GM12878 (cell line): ENCODE measurements at regions not wholly inside any gene's neighbourhood (a gene's known extent, or its start where the extent isn't known, plus 50 kb on each side); places are given as distances from the start of the nearest gene placed in this dataset.

ENCODE experiments used
- ATAC-seq: fragments of 200-7000 bp; cut with Tn5 transposase; 3 replicates; pipeline ENCODE4 v1.9.1; 2020; ENCODE audit warnings: mild to moderate bottlenecking, moderate library complexity
- BruUV-seq: library from RNA; stranded (reverse); fragments of 400-500 nt; replicated peaks from 2 replicates; lab custom pipeline; 2021; lab: Mats Ljungman, UMichigan
- CTCF ChIA-PET: fragments of 300-600 bp; sonication (Branson Sonifier 250); formaldehyde crosslinking; extraction: SDS; loops from one replicate; lab custom pipeline; 2021; ENCODE audit warnings: inconsistent platforms; lab: Yijun Ruan, JAX
- POLR2A ChIA-PET: fragments of 350-600 bp; formaldehyde crosslinking; extraction: SDS; loops from one replicate; lab custom pipeline; 2021; ENCODE audit warnings: inconsistent platforms; lab: Charles Lee
- RAD21 ChIA-PET: fragments of 300-600 bp; sonication (Branson Sonifier 250); formaldehyde crosslinking; loops from one replicate; lab custom pipeline; 2023; ENCODE audit warnings: antibody characterized with exemption; ENCODE audit not compliant: unreplicated experiment; lab: Charles Lee
- SMC1A ChIA-PET: fragments of 300-600 bp; sonication (Branson Sonifier 250); formaldehyde crosslinking; loops from one replicate; lab custom pipeline; 2023; ENCODE audit not compliant: unreplicated experiment, uncharacterized antibody; lab: Charles Lee
- DNase-seq: peaks from one replicate; pipeline ENCODE4 v3.0.0-alpha.2; 2011; ENCODE audit warnings: low read depth, low spot score
- FAIRE-seq: peaks from 3 replicates; lab custom pipeline; 2011; peaks lifted over from hg19 to GRCh38; lab: Jason Lieb, UNC
- H2AFZ ChIP-seq: 2 replicates; pipeline ENCODE4 v1.6.0; 2011; ENCODE audit warnings: low read depth, low read length, control low read depth; ENCODE audit not compliant: control insufficient read depth
- H3K27ac ChIP-seq: 2 replicates; pipeline ENCODE4 v1.5.1; 2011; ENCODE audit warnings: control low read depth; ENCODE audit not compliant: control insufficient read depth, insufficient read depth
- H3K27me3 ChIP-seq, 2 experiments: replicated peaks in 1 of 2; 2 replicates each; pipeline versions ENCODE4 v1.6.0 to v1.6.1; 2011; ENCODE audit warnings: low read length in 1 of 2; ENCODE audit not compliant: control insufficient read depth in 2 of 2, insufficient read depth in 2 of 2
- H3K36me3 ChIP-seq, 2 experiments: 2 replicates each; pipeline ENCODE4 v1.5.1; 2011; ENCODE audit warnings: low read length in 1 of 2; ENCODE audit not compliant: control insufficient read depth in 2 of 2, insufficient read depth in 2 of 2
- H3K4me1 ChIP-seq: 2 replicates; pipeline ENCODE4 v1.6.1; 2011; ENCODE audit warnings: mild to moderate bottlenecking, low read length, moderate library complexity, mixed read lengths; ENCODE audit not compliant: control insufficient read depth, insufficient read depth
- H3K4me2 ChIP-seq: 2 replicates; pipeline ENCODE4 v1.6.0; 2011; ENCODE audit warnings: control low read depth; ENCODE audit not compliant: control insufficient read depth, insufficient read depth
- H3K4me3 ChIP-seq: fragments of 200-600 bp; sonication (generic); 2 replicates; pipeline ENCODE4 v1.5.1; 2016
- H3K79me2 ChIP-seq: 2 replicates; pipeline ENCODE4 v1.6.0; 2011; ENCODE audit warnings: low read length; ENCODE audit not compliant: control insufficient read depth, insufficient read depth
- H3K9ac ChIP-seq: 2 replicates; pipeline ENCODE4 v1.8.0; 2011; ENCODE audit warnings: low read length, control low read depth, mixed read lengths; ENCODE audit not compliant: control insufficient read depth, insufficient read depth
- H3K9me3 ChIP-seq: replicated peaks from 3 replicates; pipeline ENCODE4 v1.5.1; 2011; ENCODE audit warnings: mild to moderate bottlenecking, low read length; ENCODE audit not compliant: control insufficient read depth, insufficient read depth
- H4K20me1 ChIP-seq: 2 replicates; pipeline ENCODE4 v1.6.0; 2011; ENCODE audit not compliant: control insufficient read depth, insufficient read depth
- MTA2 ChIP-seq: fragments of 450-650 bp; IDR thresholded peaks from 2 replicates; pipeline ENCODE4 v1.6.1; 2016; ENCODE audit warnings: low read depth, mild to moderate bottlenecking, moderate library complexity
- PKNOX1 ChIP-seq: fragments of 450-650 bp; IDR thresholded peaks from 2 replicates; pipeline ENCODE4 v1.6.1; 2016; ENCODE audit warnings: mild to moderate bottlenecking
- ZNF687 ChIP-seq: fragments of 450-650 bp; IDR thresholded peaks from 2 replicates; pipeline ENCODE4 v1.6.1; 2017; ENCODE audit warnings: mild to moderate bottlenecking, moderate library complexity
- in situ Hi-C: fragments of 300-500 bp; cut with MboI; formaldehyde crosslinking; loops from 9 replicates; pipeline ENCODE4 v1.14.3; 2018; ENCODE audit warnings: mixed read lengths
- intact Hi-C: fragments of 100-400 bp; cut with micrococcal nuclease; formaldehyde crosslinking; loops from one replicate; pipeline ENCODE4 v1.14.2; 2022; ENCODE audit not compliant: unreplicated experiment

- no peak overlapping the region for H2AFZ ChIP-seq
- H3K4me1 ChIP-seq, result no peaks in the 10 kb centered on the region
- ATAC-seq (peak; percentile 52), FAIRE-seq (no peak), DNase-seq (no peak)
- H3K79me2 ChIP-seq, result no peaks in the 10 kb centered on the region
- no peaks in the 10 kb centered on the region for H3K9me3 ChIP-seq
- H3K4me2 ChIP-seq, result no peak overlapping the region
- TF ChIP-seq ZNF687 (no peak), MTA2 (peak; percentile 65), PKNOX1 (peak; percentile 35; the same call in 1 of the 2 replicates)
- no peaks in the 10 kb centered on the region for H4K20me1 ChIP-seq
- ChIA-PET CTCF (no interaction called here), POLR2A (no interaction called here), SMC1A (no interaction called here), RAD21 (no interaction called here)
- H3K27ac ChIP-seq, result no peak overlapping the region
- no peaks in the 10 kb centered on the region for H3K27me3 ChIP-seq
- no TSS peak for BruUV-seq
- no peak overlapping the region for H3K4me3 ChIP-seq
- in situ Hi-C loops (no loop called here), intact Hi-C loops (no loop called here)
- no peaks in the 10 kb centered on the region for H3K36me3 ChIP-seq
- H3K9ac ChIP-seq, result no peak overlapping the region
Observed at GRCh38 chr5:121152411-121152810, 688.3 kb downstream of the PRR16 start.
